HL-60 (cell line): ENCODE measurements at regions not wholly inside any gene's neighbourhood (a gene's known extent, or its start where the extent isn't known, plus 50 kb on each side); places are given as distances from the start of the nearest gene placed in this dataset.

Experiments used
- DNase-seq, 2 experiments: peaks; one replicate each; pipeline ENCODE4 v3.0.0-alpha.2; 2010 to 2020; ENCODE audit warnings: low read depth in 1 of 2, low spot score in 1 of 2
- H3K27ac ChIP-seq: fragments of 250-450 bp; sonication (Bioruptor Pico); replicated peaks from 2 replicates; pipeline ENCODE4 v1.5.1; 2020; ENCODE audit warnings: mild to moderate bottlenecking, moderate library complexity
- H3K27me3 ChIP-seq: fragments of 250-450 bp; sonication (Bioruptor Pico); 2 replicates; pipeline ENCODE4 v1.5.1; 2021; ENCODE audit warnings: mild to moderate bottlenecking, moderate library complexity; ENCODE audit not compliant: insufficient read depth, poor library complexity, severe bottlenecking
- H3K4me3 ChIP-seq: replicated peaks from 2 replicates; pipeline ENCODE4 v1.5.1; 2011; ENCODE audit warnings: mild to moderate bottlenecking, control low read depth, low read length; ENCODE audit not compliant: insufficient read depth
- CTCF ChIP-seq: IDR thresholded peaks from one replicate; pipeline ENCODE4 v1.5.1; 2011; ENCODE audit warnings: low read length, control low read depth, inconsistent platforms; ENCODE audit not compliant: insufficient read depth
- GABPA ChIP-seq: IDR thresholded peaks from 2 replicates; pipeline ENCODE4 v1.6.1; 2012; ENCODE audit warnings: low read depth
- POLR2AphosphoS5 ChIP-seq: IDR thresholded peaks from 2 replicates; pipeline ENCODE4 v1.6.1; 2012; ENCODE audit warnings: low read depth
- SPI1 ChIP-seq: IDR thresholded peaks from 2 replicates; pipeline ENCODE4 v1.6.1; 2012; ENCODE audit warnings: low read depth, mild to moderate bottlenecking, borderline replicate concordance
- TF ChIP-seq, protein P1 (sequence below): IDR thresholded peaks from 2 replicates; pipeline ENCODE4 v1.6.1; 2012; ENCODE audit warnings: low read depth; ENCODE audit not compliant: insufficient replicate concordance

DNA sequence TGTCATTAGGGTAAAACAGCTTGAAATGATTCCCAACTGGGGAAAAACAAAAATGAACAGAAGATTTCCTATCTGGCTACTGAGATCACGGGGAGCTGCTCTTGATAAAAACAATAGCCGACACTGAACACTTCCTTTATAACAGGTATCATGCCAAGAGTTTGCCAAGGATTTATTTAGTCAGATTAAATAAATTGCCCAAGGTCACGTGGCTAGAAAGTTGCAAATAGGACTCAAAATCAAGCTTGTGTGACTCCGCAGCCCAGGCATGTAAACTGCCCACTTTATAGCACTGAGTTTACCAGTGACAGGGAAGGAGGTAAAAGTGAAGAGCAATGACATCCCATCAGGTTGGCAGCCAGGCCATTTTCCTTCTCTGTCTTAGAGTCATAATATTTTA lies 120.7 kb upstream of the ZNF618 start:
- TF ChIP-seq, protein P1, sequence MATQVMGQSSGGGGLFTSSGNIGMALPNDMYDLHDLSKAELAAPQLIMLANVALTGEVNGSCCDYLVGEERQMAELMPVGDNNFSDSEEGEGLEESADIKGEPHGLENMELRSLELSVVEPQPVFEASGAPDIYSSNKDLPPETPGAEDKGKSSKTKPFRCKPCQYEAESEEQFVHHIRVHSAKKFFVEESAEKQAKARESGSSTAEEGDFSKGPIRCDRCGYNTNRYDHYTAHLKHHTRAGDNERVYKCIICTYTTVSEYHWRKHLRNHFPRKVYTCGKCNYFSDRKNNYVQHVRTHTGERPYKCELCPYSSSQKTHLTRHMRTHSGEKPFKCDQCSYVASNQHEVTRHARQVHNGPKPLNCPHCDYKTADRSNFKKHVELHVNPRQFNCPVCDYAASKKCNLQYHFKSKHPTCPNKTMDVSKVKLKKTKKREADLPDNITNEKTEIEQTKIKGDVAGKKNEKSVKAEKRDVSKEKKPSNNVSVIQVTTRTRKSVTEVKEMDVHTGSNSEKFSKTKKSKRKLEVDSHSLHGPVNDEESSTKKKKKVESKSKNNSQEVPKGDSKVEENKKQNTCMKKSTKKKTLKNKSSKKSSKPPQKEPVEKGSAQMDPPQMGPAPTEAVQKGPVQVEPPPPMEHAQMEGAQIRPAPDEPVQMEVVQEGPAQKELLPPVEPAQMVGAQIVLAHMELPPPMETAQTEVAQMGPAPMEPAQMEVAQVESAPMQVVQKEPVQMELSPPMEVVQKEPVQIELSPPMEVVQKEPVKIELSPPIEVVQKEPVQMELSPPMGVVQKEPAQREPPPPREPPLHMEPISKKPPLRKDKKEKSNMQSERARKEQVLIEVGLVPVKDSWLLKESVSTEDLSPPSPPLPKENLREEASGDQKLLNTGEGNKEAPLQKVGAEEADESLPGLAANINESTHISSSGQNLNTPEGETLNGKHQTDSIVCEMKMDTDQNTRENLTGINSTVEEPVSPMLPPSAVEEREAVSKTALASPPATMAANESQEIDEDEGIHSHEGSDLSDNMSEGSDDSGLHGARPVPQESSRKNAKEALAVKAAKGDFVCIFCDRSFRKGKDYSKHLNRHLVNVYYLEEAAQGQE = no peak
- TF ChIP-seq GABPA (no peak), CTCF (no peak), SPI1 (no peak), POLR2AphosphoS5 (no peak)
- DNase-seq = no peak

DNA sequence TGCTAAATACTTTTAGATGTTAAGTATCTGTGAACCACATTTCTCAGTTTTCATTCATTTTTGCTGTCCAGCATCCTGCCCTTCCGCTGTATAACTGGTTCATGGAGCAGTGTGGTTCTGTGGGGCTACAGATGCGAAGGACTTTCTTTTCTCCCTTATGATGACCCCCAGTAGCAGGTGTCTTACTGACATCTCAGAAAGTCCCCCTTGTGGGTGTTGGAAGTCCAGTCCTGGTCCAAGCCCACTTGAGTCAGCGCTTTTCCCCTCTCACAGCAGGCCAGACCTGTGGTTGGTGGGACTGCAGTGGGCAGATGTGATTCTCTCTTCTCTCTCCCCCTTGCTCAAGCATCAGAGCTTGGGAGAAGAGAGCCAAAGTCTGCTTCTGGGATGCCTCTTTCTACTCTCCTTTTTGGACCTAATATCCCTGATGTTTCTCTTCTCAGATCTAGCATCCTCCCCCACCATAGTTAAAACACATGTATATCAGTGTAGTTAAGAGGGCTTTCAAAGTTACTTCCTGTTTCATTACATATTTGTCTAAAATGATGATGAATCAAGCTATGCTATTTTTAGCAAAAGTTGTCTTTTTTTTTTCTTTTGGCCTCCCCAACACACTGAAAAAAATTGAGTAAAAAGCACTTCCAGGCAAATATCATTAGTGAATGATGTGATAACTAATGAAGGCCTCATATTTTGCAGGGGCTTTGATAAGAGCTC lies 119.5 kb upstream of the ZNF618 start:
- Histone ChIP-seq H3K4me3 (no peak overlapping the region), H3K27me3 (no peaks in the 10 kb centered on the region), H3K27ac (no peak overlapping the region)
- no peak for DNase-seq
- TF ChIP-seq, protein P1 = no peak
- TF ChIP-seq SPI1 (no peak), GABPA (no peak), POLR2AphosphoS5 (no peak), CTCF (no peak)

More for the DNA sequence above, 120.7 kb upstream of the ZNF618 start:
- no peaks in the 10 kb centered on the region for H3K27me3 ChIP-seq
- no peak overlapping the region for H3K4me3 ChIP-seq
- no peak overlapping the region for H3K27ac ChIP-seq

DNA sequence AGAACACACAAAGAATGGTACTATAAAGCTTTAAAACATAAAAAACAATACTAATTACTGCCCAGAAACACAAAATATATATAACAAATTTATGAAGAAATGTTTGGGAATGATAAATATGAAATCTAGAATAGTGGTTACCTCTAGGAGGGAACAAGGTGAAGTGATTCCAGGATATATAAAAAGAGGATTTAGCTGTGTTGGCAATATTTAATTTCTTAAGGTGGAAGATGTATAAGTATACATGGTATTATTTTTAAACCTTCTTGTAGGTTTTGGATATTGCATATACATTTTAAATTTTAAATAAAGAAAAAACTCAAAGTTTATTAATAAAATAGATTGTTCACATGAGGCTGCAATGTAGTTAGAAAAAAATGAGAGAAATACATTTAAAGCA lies 112.7 kb upstream of the ZNF618 start:
- no peaks in the 10 kb centered on the region for H3K27me3 ChIP-seq
- no peak for DNase-seq
- H3K27ac ChIP-seq = no peak overlapping the region
- TF ChIP-seq POLR2AphosphoS5 = no peak
- TF ChIP-seq SPI1 = no peak
- TF ChIP-seq, protein P1 = no peak
- TF ChIP-seq GABPA = no peak
- TF ChIP-seq CTCF = no peak
- no peak overlapping the region for H3K4me3 ChIP-seq
